Panc1 (cell line): ENCODE measurements at regions not wholly inside any gene's neighbourhood (a gene's known extent, or its start where the extent isn't known, plus 50 kb on each side); places are given as distances from the start of the nearest gene placed in this dataset.

Experiments used
- CTCF ChIP-seq: fragments of 450-650 bp; IDR thresholded peaks from 2 replicates; pipeline ENCODE4 v1.5.1; 2017; ENCODE audit warnings: mild to moderate bottlenecking
- POLR2AphosphoS5 ChIP-seq: IDR thresholded peaks from 2 replicates; pipeline ENCODE4 v1.6.1; 2012; ENCODE audit warnings: mild to moderate bottlenecking, low read depth, low read length, moderate library complexity
- REST ChIP-seq, 2 experiments: IDR thresholded peaks; 2 replicates each; pipeline ENCODE4 v1.6.1; 2011 to 2012; ENCODE audit warnings: low read depth in 2 of 2, control low read depth in 1 of 2, low read length in 1 of 2, mild to moderate bottlenecking in 1 of 2, moderate library complexity in 1 of 2; ENCODE audit not compliant: insufficient read depth in 1 of 2
- SIN3A ChIP-seq: IDR thresholded peaks from 2 replicates; pipeline ENCODE4 v1.6.1; 2012; ENCODE audit warnings: low read depth, mild to moderate bottlenecking, low read length, moderate library complexity, borderline replicate concordance; ENCODE audit not compliant: insufficient read depth
- TCF7L2 ChIP-seq: IDR thresholded peaks from 2 replicates; pipeline ENCODE4 v1.6.1; 2011; ENCODE audit warnings: mild to moderate bottlenecking, low read depth, low read length, inconsistent platforms

GRCh38 chr13:107650081-107650701 is 565.1 kb downstream of the LIG4 start:
- TF ChIP-seq POLR2AphosphoS5 (no peak), TCF7L2 (no peak), CTCF (peak; percentile 64), SIN3A (no peak), REST (IDR thresholded peaks at IDR 0.05; ENCODE audit: insufficient read depth in 1 of 2, low read depth in 2 of 2, low read length in 1 of 2) (no peak)
